ACHN (cell line): ENCODE measurements at regions not wholly inside any gene's neighbourhood (a gene's known extent, or its start where the extent isn't known, plus 50 kb on each side); places are given as distances from the start of the nearest gene placed in this dataset.
"Not testable (repeated sequence)": the region's sequence is repeated elsewhere in the genome, so short reads cannot be mapped to it uniquely, and the experiment has no call there.

ENCODE experiments used
- DNase-seq: peaks from one replicate; pipeline ENCODE4 v3.0.0-alpha.2; 2015
- in situ Hi-C: cut with HindIII; loops from 2 replicates; pipeline ENCODE4 v1.10.0; 2017; ENCODE audit warnings: low sequenced_read_pairs, low pct_ligation_motif_present, low pct_unique_long_range_greater_than_20kb

GRCh38 chr2:167575276-167575675 lies 672.1 kb downstream of the STK39 start:
- DNase-seq, result no peak
- in situ Hi-C loops, result no loop called here

- in situ Hi-C loops, result no loop called here
- DNase-seq, result no peak
Measured at GRCh38 chr2:167572883-167573619, 674.3 kb downstream of the STK39 start.

- DNase-seq, result no peak
- in situ Hi-C loops, result no loop called here
Measured at GRCh38 chr2:167570370-167570769, 677.0 kb downstream of the STK39 start.

GRCh38 chr2:167563885-167564619 lies 675.8 kb downstream of the XIRP2 start:
- DNase-seq, in situ Hi-C loops: not testable (repeated sequence)

- DNase-seq, in situ Hi-C loops: not testable (repeated sequence)
Measured at GRCh38 chr2:167558272-167558991, 670.2 kb downstream of the XIRP2 start.

GRCh38 chr2:167555098-167555720 lies 666.9 kb downstream of the XIRP2 start:
- in situ Hi-C loops, result no loop called here
- no peak for DNase-seq

- DNase-seq, result no peak
- in situ Hi-C loops, result no loop called here
Measured at GRCh38 chr2:167553635-167554034, 665.4 kb downstream of the XIRP2 start.

GRCh38 chr2:167551416-167551815 lies 663.1 kb downstream of the XIRP2 start:
- in situ Hi-C loops, result no loop called here

GRCh38 chr2:167550448-167550847 lies 662.2 kb downstream of the XIRP2 start:
- peak; percentile 44 for DNase-seq
- in situ Hi-C loops, result no loop called here

More at GRCh38 chr2:167551416-167551815, 663.1 kb downstream of the XIRP2 start:
- DNase-seq, result no peak

- no peak for DNase-seq
- in situ Hi-C loops, result no loop called here
Measured at GRCh38 chr2:167548396-167548795, 660.1 kb downstream of the XIRP2 start.

GRCh38 chr2:167544602-167545001 lies 656.3 kb downstream of the XIRP2 start:
- in situ Hi-C loops, result no loop called here
- DNase-seq, result no peak

- no peak for DNase-seq
- in situ Hi-C loops, result no loop called here
Measured at GRCh38 chr2:167543721-167544120, 655.4 kb downstream of the XIRP2 start.

GRCh38 chr2:167537743-167538142 lies 649.5 kb downstream of the XIRP2 start:
- in situ Hi-C loops, result no loop called here
- no peak for DNase-seq

GRCh38 chr2:167534443-167534842 lies 646.2 kb downstream of the XIRP2 start:
- in situ Hi-C loops, result no loop called here
- no peak for DNase-seq

GRCh38 chr2:167524786-167525185 lies 636.5 kb downstream of the XIRP2 start:
- in situ Hi-C loops, result no loop called here

GRCh38 chr2:167510071-167510759 lies 621.9 kb downstream of the XIRP2 start:
- no peak for DNase-seq

More at GRCh38 chr2:167524786-167525185, 636.5 kb downstream of the XIRP2 start:
- DNase-seq, result no peak

GRCh38 chr2:167509586-167509985 lies 621.3 kb downstream of the XIRP2 start:
- DNase-seq, result peak; percentile 76
- in situ Hi-C loops, result no loop called here

More at GRCh38 chr2:167510071-167510759, 621.9 kb downstream of the XIRP2 start:
- in situ Hi-C loops, result no loop called here

GRCh38 chr2:167508709-167509108 lies 620.4 kb downstream of the XIRP2 start:
- in situ Hi-C loops, result no loop called here
- DNase-seq, result no peak
